ENCODE measurements at regions not wholly inside any gene's neighbourhood (a gene's known extent, or its start where the extent isn't known, plus 50 kb on each side); places are given as distances from the start of the nearest gene placed in this dataset.

DNA sequence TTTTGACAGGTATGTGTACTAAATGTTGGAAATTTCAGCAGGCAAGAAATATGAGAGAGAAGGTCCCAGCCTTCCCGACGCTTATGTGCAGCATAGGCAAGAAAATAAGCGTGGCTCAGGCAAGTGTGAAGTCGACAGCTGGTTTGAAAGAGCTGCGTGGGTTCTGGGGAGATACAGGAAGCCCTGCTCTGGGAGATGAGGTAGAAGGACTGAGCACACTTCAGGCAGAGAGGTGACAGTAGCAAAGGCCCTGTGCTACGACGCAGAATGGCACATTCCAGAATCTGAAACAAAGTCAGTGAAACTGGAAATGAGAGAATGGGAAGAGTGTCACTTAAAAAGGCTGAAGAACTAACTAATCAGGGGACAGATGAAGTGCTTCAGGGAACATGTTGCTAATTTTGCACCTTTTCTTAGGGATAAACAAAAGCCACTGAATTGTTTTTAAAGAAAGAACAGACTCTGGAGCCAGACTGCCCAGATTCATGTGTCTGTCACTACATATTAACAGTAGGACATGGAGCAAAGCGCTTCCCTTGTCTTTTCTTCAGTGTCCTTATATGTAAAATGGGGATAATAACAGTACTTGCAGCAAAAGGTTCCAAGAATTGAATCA, 160.1 kb downstream of the SPRY2 start:
- TF ChIP-seq POLR2A (IDR thresholded peaks at IDR 0.05), result no peak
- no peak for TF ChIP-seq POLR2AphosphoS5 (IDR thresholded peaks at IDR 0.05)
- TF ChIP-seq, protein P1, sequence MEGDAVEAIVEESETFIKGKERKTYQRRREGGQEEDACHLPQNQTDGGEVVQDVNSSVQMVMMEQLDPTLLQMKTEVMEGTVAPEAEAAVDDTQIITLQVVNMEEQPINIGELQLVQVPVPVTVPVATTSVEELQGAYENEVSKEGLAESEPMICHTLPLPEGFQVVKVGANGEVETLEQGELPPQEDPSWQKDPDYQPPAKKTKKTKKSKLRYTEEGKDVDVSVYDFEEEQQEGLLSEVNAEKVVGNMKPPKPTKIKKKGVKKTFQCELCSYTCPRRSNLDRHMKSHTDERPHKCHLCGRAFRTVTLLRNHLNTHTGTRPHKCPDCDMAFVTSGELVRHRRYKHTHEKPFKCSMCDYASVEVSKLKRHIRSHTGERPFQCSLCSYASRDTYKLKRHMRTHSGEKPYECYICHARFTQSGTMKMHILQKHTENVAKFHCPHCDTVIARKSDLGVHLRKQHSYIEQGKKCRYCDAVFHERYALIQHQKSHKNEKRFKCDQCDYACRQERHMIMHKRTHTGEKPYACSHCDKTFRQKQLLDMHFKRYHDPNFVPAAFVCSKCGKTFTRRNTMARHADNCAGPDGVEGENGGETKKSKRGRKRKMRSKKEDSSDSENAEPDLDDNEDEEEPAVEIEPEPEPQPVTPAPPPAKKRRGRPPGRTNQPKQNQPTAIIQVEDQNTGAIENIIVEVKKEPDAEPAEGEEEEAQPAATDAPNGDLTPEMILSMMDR (IDR thresholded peaks at IDR 0.05 in 8 of 11, conservative IDR thresholded peaks at IDR 0.05 in 3 of 11), result no peak
- Histone ChIP-seq H3K9me3 (no peaks in the 10 kb centered on the region), H3K27ac (no peak overlapping the region), H3K4me1 (no peaks in the 10 kb centered on the region), H3K4me3 (no peak overlapping the region), H3K36me3 (no peaks in the 10 kb centered on the region), H3K27me3 (replicated peaks in 1 of 7) (no peaks in the 10 kb centered on the region)
- WGBS, 5 donors, result 74 to 88% (median 81%) methylated on average over 8 of the region's 8 CpGs
- intact Hi-C loops (cut with DNase I; ENCODE audit: low total_unique reads), result no loop called here
- DNase-seq, result no peak

DNA sequence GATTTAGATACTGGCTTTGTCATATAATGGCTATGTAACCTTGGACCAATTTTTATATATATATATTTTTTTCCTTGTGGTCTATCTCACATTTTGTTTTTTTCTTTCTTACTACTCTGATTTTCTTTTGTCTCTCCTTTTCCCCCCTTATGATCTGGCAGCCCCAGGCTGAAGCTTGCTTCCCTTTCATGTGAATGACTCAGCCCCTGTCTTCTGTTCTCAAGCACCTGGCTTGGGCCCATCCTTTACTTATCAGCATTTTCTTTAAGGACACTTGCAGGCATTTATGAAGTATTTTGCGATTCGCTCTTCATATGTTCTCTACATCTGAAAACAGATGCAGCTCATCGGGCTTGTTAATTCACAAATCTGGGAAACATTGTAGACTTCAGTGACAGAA, 163.6 kb downstream of the SPRY2 start:
- Histone ChIP-seq H3K4me3 (no peak overlapping the region), H3K27ac (no peak overlapping the region), H3K9me3 (no peaks in the 10 kb centered on the region), H3K36me3 (no peaks in the 10 kb centered on the region), H3K4me1 (no peaks in the 10 kb centered on the region), H3K27me3 (replicated peaks in 1 of 7) (no peaks in the 10 kb centered on the region)
- TF ChIP-seq, protein P1 (IDR thresholded peaks at IDR 0.05 in 8 of 11, conservative IDR thresholded peaks at IDR 0.05 in 3 of 11), result no peak
- TF ChIP-seq POLR2AphosphoS5 (IDR thresholded peaks at IDR 0.05) (no peak), POLR2A (IDR thresholded peaks at IDR 0.05) (no peak)
- whole genome bisulfite sequencing, 5 donors, result 90 to 97% (median 94%) methylated on average over 3 of the region's 3 CpGs
- DNase-seq, result no peak
- intact Hi-C loops (cut with DNase I; ENCODE audit: low total_unique reads), result no loop called here

DNA sequence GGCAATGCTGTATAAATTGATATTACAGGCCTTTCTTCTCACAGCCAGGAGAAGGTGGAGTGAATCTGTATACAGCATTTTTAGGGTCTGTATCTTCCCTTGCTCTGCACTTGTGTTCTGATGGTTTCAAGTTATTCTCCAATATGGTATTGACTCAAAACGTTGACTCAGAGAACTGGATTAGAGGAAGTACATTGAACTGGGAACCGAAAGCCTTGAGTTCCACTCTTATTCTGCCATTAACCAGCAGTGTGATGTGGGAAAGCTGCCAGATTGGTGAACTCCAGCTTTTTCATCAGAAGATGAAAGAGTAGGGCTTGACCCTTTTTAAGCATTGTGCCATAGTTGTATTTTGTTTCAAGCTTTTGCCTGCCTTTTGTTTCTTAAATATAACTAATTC, 167.7 kb downstream of the SPRY2 start:
- no peak for DNase-seq

DNA sequence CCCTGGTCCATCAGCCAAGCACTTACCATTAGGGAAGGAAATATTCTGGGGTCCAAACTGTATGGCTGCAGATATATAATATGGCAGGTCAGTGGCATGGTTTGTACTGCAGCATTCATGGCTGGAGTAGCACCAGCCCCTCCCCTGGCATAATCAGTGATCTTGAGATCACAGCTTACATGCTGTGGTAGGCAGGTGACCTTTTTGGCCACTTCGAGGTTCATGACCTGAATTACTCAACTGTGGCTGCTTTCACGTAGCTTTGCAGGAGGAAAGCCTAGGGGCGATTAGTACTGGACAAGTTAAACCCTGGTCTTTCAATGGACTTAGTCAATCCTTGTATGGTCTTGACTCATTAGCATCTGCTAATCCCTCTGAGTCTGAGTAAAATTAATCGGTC, 169.8 kb downstream of the SPRY2 start:
- 75 to 91% (median 79%) methylated on average over 4 of the region's 4 CpGs for WGBS, 5 donors
- TF ChIP-seq POLR2AphosphoS5 (IDR thresholded peaks at IDR 0.05), result no peak
- TF ChIP-seq, protein P1 (IDR thresholded peaks at IDR 0.05 in 8 of 11, conservative IDR thresholded peaks at IDR 0.05 in 3 of 11), result no peak
- TF ChIP-seq POLR2A (IDR thresholded peaks at IDR 0.05), result no peak
- no peaks in the 10 kb centered on the region for H3K36me3 ChIP-seq
- intact Hi-C loops (cut with DNase I; ENCODE audit: low total_unique reads), result no loop called here
- H3K4me1 ChIP-seq, result peaks cover 0 to 14% (median 0%) of the 10 kb centered on the region in 6 donors
- no peak for DNase-seq
- H3K27me3 ChIP-seq (replicated peaks in 1 of 7), result no peaks in the 10 kb centered on the region
- no peaks in the 10 kb centered on the region for H3K9me3 ChIP-seq
- H3K27ac ChIP-seq, result no peak overlapping the region
- H3K4me3 ChIP-seq, result no peak overlapping the region

More for the DNA sequence above, 167.7 kb downstream of the SPRY2 start:
- Histone ChIP-seq H3K27me3 (replicated peaks in 1 of 7) (no peaks in the 10 kb centered on the region), H3K9me3 (no peaks in the 10 kb centered on the region), H3K4me3 (no peak overlapping the region), H3K27ac (peak overlapping the region in 3 of 8 donors; percentile 40 to 49 (median 43)), H3K36me3 (no peaks in the 10 kb centered on the region), H3K4me1 (peaks cover 0 to 11% (median 0%) of the 10 kb centered on the region in 6 donors)
- TF ChIP-seq POLR2A (IDR thresholded peaks at IDR 0.05) (no peak), POLR2AphosphoS5 (IDR thresholded peaks at IDR 0.05) (no peak)
- TF ChIP-seq, protein P1 (IDR thresholded peaks at IDR 0.05 in 8 of 11, conservative IDR thresholded peaks at IDR 0.05 in 3 of 11), result no peak
- intact Hi-C loops (cut with DNase I; ENCODE audit: low total_unique reads), result no loop called here
- 21 to 44% (median 37%) methylated on average over 2 of the region's 2 CpGs for WGBS, 5 donors

Measured in spleen (tissue), 11 donors.